GM19351 (cell line): ENCODE measurements at regions not wholly inside any gene's neighbourhood (a gene's known extent, or its start where the extent isn't known, plus 50 kb on each side); places are given as distances from the start of the nearest gene placed in this dataset.

Experiments used
- ATAC-seq: cut with Tn5 transposase; IDR thresholded peaks from one replicate; pipeline ENCODE4 v1.9.1; 2021; ENCODE audit warnings: mild to moderate bottlenecking, moderate library complexity; ENCODE audit not compliant: unreplicated experiment

DNA sequence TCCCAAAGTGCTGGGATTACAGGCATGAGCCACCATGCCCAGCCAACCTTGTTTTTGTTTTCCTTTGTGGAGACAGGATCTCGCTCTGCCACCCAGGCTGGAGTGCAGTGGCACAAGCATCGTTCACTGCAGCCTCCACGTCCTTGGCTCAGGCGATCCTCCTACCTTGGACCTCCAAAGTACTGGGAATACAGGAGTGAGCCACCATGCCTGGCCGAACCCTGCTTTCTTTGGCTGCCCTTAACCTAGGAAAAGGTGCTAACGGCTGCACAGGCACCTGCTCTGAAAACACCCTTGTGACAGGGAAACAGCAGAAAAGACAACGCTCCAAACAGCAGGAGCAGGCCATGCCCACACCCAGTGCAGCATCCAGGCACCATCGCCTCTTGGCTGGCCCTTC is 71.9 kb downstream of the OAT start:
- ATAC-seq: no peak

DNA sequence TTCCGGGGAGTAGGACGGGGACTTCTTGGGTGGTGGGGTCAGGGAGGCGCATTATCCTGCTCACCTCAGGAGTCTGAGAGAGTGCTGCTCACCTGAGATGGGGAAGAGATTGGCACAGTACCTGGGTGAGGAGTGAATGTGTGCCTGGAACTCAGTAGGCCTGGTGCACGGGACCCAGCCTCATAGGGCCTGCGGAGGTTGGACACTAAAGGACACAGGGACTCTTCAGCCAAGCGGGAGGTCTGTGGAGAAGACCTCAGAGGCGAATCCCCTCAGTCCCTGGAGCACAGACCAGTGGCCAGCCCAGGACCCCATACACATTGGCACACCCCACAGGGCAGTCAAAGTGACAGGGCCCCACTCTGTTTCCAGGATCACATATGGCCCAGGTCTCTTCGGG is 73.2 kb downstream of the OAT start:
- no peak for ATAC-seq

DNA sequence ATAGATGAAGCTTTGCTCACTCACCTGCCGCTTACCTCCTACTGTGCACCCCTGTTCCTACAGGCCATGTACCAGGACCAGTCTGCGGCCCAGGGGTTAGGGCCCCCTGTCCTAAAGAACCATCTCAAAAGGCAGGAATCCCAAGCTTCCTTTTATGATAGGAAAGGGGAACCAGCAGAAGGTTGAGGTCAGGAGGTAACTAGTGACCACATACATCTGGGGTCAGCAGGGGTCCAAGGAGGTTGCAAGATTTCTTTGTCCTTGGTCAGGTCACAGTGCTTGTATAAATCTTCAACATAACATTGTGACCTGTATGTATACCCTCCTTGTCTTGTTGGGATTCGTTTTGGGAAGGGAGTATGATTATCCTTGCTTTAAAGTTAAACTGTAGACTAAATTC is 73.8 kb downstream of the OAT start:
- ATAC-seq: no peak

DNA sequence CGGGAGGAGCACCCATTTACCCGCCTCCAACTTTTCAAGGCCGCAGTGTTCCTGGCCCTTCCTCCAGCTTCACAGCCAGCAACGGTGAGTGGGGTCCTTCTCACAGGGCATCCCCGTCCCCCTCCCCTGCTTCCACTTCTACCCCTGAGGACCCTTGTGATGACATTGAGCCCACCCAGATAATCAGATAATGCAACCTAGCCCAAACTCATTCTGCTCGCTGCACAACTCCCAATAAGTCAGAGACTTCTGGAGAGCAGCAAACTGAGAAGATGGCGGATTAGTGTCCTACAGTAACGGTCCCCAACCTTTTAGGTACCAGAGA is 74.5 kb downstream of the OAT start:
- no peak for ATAC-seq

DNA sequence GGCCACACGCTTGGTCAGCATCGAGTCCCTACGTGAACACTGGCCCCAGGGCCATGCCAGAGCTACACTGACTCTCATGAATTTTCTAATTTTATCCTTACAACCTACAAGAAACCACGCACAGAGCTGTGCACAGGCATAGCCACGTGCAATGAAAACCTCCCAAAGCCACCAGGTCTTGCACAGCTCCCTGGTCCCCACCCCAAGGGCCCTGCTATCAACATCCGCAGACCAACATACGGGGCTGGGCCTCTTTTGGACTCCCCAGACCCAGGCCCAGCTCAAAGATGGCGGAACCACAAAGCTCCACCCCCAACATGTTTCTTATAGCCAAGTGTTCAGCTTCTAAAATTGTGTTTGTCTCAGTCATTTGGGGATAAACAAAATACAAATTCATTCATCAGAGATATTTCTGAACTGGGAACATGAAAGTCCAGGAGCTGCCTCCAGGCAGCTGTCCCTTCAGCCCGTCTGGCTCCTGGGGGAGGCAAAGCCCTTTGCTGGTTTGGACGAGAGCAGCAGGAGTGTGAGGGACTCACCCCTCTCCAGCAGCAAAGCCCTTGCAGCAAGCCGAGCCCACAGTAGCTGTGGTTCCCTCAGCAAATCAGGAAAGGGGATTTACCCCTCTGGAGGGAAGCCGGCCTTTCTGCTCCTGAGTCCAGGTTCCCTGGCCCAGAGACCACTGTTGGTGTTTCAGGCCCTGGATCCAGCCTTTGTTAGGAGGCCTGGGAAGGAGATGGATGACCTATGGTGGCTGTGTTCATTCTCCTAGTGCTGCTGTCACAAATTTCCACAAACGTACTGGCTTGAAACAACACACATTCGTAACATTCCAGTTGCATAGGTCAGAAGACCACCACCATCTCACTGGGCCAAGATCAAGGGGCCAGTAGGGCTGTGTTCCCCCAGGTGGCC is 75.1 kb downstream of the OAT start:
- no peak for ATAC-seq

DNA sequence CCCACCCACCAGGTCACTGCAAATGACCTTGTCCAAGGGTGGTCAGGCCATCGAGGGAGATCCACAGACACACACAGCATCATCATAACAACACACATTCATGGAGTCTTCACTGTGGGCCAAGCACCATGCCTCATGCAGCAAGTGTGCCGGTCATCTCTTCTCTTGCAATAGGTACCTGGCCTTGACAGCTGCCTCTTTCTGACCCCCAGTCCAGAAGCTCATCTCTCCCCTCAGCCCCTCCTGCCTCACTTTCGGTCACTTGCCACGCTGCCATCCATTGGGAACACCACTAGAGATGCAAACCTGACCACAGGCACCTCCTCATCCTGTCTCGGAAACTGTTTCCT is 75.9 kb downstream of the OAT start:
- no peak for ATAC-seq

DNA sequence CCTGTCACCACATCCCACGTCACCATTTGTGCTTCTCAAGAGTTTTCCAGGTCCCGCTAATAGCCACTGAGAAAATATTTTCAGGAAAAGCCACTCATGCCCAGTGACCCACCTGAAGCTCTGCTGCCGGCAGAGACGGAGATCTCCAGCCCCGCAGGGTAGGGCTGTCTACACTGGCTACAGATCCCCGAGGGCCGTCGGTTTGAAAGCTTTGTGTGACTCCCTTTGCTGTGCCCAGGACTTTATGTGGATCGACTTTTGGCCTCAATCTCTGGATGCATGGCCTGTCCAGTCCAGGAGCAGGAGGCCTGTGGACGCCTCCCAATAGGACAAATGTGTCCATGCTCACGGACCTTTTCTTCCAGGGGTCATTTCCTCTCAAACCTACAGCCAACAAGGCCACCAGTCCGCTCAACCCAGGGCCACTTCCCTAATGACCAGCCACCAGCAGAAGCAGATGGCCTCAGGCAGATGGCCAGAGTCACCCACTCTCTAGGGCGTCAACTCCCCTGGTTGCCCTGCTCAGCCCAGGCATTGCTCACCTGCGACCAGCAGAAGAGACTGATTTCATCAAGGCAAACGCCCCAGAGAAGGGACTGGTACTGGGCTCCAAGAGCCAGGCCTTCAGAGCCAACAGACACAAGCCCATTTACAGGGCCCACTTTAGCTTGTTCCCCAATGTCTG is 76.4 kb downstream of the OAT start:
- no peak for ATAC-seq

DNA sequence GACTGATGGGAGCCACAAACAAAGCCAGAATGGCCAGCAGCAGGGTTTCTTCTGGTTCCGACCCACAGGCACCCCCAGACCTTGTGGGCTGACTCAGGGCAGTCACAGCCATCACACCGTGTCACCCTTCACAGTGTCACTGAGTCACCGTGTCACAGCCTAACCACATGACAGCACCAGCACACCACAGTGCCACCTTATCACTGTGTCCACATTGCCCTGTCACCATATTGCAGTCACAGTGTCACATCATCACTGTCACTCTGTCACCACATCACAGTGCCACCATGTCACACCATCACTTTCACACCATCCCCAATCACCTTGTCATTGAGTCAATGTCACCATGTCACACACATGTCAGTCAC is 77.0 kb downstream of the OAT start:
- ATAC-seq: no peak

DNA sequence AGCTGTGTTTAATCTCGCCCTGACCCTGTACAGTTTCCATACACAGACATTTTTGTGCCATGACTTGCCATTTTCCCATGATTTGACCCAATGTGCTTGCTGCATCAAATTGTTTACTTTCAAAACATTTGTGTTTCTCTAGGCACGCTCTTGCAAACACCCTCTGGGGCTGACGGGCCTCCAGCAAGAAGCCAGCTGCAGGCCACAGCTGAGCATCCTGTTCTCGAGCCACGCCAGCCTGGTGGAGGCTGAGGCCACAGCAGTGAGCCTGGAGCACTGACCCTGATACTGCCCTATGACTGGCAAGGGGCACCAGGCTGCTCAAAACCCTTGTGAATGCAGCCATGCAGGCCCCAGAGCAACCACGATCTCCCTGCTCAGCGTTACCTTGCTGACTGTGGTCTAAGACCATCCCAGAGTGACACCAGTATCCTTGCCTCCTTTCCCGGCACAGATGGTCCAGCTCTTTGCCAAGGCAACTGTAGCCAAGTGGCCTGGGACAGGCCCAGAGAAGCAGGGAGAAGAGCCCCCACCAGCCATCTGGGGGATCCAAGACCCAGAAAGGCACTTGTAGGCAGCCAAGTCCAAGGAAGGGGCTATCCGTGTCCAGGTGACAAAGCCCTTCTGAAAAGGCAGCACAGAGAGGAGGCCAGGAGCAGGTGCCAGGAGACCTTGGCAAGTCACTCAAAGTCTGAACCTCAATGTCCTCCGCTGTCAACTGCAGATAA is 78.5 kb downstream of the OAT start:
- no peak for ATAC-seq

DNA sequence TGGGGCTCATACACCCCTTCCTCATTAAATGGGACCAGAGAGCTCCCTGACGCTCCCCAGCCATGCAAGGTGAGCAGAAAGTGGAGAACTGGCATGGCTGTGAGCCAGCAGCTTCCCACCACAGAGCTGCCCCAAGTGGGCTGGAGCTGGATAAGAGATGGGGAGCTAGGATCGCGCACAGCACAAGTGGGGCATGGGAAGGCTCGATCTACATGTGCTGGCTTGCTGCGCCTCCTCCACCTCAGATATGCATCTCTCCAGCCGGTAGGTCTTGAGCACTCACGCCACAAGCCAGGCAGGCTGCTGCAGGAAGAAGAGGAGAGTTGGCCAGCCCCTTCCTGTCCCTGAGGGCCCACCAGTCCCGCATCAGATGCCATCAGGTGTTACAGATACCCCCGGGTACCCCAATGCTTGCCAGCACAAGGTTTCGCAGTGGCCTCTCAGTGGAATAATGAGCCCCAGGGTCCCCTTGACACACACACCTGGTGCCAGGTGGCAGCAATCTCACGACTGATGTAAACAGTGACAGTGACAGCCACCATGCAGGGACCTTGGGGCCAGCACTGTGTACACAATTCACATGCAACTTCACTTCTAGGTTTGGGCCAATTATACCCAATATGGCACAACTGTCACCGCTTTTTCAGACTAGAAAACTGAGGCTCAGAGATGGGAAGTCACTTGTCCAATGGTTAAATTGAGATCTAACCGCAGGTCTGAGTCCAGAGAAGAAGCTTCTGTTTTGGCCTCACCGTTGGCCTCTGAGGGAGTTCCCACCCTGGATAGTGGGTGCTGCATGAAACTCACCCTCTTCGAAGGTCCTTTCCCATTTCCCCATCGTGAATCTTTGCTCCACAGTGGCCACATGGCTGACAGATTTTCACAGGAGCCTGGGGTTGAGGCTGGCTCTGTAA is 79.3 kb downstream of the OAT start:
- no peak for ATAC-seq

DNA sequence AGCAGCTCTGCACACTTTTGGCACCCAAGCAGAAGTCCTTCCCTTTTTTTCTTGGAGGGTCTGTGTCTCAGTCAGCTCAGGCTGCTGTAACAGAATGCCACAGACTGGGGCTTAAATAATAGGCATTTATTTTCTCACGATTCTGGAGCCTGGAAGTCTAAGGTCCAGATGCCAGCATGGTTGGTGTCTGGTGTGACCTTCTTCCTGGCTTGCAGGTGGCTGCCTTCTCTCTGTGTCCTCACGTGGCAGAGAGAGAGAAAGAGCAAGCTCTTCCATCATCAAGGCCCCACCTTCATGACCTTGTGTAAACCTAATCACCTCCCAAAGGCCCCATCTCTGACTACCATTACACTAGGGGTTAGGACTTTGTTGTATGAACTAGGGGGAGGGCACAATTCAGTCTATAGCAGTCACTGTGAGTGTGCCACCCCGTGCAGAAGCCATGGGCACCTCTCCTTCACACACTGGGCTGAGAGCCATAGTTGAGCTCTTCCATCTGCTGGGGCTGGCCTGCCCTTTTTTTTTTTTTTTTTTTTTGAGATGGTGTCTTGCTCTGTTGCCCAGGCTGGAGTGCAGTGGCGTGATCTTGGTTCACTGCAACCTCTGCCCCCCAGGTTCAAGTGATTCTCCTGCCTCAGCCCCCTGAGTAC is 80.3 kb downstream of the OAT start:
- ATAC-seq: no peak

DNA sequence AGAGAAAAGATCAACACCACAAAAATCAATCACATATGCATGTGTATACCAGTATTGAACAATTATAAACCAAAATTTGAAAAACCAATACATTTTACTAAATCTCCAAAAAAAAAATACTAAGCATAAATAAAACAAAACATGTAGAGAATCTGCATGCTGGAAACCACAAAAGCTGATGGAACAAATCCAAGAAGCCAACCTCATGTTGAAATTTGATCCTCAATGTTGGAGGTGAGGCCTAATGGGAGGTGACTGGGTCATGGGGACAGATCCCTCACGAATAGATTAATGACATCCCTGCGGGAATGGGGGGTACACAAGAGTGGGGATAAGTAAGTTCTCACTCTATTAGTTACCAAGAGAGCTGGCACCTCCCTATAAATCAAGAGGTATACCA is 82.5 kb downstream of the OAT start:
- ATAC-seq: no peak

DNA sequence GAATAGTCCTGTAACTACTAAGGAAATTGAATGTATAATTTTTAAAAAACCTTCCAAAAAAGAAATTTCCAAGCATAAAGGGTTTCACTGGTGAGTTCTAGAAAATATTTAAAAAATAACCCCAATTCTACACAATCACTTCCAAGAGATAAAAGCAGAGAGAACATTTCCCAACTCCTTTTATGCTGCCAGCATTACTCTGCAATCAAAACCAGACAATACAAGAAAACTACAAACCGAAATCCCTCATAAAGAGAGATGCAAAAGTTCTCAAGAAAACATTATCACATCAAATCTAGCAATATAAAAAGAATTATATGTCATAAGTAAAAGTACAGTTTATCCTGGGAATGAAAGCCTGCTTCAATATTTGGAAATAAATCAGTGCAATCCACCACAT is 84.8 kb downstream of the OAT start:
- no peak for ATAC-seq

DNA sequence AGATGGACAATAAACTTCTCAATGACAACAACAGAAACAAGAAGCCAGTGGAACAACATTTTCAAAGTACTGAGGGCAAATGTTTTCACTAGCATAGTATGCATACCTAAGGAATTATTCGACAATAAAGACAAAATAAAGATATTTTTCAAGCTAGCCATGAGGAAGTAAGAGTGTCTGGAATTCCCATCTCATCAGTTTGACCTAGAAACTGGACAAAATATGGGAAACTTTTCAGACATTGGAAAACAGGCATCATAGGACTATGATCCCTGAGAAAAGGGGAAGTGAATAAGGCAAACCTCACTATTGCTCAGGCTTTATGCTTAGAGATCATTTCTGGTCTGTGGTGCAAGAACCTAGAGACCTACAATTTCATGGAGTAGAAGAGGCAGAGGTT is 86.3 kb downstream of the OAT start:
- ATAC-seq: no peak

DNA sequence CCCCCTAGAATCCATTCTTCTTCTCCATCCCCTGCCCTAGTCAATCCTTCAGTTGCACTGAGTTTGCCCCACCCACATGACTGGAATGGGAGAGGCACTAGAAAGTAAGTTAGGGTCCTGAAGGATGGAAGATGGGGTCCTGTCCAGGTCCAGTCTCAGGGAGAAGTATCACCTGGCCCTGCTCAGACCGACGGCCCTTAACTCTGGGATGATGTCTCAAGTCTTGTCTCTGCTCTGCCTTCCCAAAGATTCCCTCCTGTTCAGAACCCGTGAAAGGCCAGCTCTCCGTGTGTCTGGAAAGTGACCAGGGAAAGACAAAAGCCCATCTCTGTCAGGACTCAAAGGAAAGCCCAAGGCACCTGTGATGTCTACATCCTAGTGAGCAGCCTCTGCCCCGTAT is 88.8 kb downstream of the OAT start:
- no peak for ATAC-seq

DNA sequence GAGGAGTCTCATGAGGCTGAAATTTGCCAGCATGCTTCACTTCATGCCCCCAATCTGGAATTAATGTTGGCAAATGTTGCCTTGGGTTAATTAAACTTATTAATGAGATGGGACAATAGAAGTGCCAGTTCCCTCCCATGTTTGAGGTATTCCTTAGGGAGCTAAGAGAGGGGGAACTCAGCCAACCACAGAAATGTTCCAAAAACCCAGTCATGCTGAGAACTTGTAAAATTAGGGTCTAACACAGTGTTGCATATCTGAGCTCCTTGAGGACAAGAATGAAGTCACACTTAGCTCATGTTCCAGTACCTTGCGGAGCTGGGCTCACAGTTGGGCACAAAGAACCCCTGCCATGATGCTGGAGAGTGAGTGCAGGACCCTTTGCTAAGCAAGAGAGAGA is 89.4 kb downstream of the OAT start:
- no peak for ATAC-seq

DNA sequence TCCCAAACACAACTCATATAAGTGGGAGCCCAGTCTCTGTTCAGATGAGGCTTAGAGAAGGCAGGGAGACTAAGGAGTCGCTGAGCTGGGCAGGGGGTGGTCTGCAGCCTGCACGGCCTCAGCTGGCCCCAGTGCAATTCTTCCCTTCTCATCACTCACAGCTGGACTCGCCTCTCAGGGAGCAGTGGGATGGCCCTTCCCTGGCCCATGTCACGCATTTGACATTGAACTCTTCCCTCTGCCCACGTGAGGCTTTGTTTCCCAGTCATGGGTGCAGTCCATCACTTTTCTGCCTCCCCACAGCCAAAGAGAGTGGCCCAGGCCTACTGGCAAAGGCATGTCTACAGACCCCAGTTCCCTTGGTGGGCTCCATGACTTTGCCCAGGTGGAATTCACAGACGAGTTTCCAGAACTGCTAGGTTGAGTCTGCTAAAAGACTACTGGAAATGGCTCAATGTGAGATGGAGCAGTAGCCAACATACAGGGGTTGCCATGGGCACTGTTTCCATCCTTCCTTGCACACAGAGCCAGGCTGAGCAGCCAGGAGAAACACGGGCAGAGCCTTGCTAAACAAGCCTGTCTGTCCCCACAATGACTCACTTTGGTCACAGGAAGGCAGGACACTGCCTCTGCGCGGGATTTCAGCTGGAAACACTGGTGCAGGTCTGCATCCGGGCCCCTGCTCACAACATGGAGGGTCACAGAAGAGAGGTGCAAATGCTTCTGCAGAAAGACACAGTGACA is 90.1 kb downstream of the OAT start:
- no peak for ATAC-seq

DNA sequence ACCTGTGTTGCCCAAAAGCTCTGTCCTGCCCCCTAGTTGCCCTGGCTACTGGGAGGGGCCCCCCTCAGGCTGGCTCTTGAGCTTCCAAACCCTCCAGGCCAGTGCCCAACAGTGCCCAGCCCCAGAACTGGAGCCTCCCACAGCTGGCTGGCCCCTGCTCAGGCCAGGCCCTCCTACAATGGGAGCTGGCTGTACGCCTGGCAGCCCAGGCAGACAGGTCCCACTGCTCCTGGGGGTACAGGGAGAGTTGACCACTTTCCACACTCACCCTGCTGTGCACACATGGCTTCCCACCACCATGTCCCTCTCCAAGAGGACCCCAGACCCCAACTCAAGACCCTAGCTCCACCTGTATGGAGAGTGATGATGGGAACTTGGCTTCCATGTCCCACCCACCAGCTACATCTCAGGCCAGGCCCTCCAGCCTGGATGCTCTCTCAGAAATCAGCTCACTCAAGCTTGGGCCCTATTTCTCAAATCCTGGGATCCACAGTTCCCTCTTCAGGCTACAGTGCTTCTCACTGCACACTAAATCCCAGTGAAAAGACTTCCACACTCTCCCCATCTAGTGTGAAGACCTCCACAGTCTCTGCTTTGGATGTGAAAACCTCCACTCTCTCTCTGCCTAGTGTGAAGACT is 92.6 kb downstream of the OAT start:
- no peak for ATAC-seq

DNA sequence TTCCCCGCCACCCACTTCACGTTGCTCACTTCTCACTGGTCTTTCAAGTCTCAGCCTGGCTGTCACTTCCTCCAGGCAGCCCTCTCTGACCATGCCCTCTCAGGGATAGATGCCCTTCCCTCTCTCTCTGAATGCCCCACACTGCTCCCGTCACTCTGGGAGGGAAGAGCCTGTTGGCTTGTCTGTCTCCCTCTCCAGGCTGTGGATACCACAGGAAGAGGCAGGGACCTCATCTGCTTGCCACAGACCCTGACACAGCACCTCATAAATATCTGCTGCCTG is 93.1 kb downstream of the OAT start:
- no peak for ATAC-seq
